A673 (cell line): ENCODE measurements at regions not wholly inside any gene's neighbourhood (a gene's known extent, or its start where the extent isn't known, plus 50 kb on each side); places are given as distances from the start of the nearest gene placed in this dataset.

Experiments used
- CTCF ChIP-seq: fragments of 300-800, 200-600 bp; sonication (generic); conservative IDR thresholded peaks from 2 replicates; pipeline ENCODE4 v1.5.1; 2017; ENCODE audit warnings: low read depth, mild to moderate bottlenecking, antibody characterized with exemption, low read length, moderate library complexity, mixed read lengths
- EZH2 ChIP-seq: fragments of 200-600 bp; sonication (generic); IDR thresholded peaks from 2 replicates; pipeline ENCODE4 v1.6.1; 2017; ENCODE audit warnings: borderline replicate concordance, low read depth, mild to moderate bottlenecking, mixed read lengths, antibody characterized with exemption, low read length; ENCODE audit not compliant: poor library complexity, severe bottlenecking

GRCh38 chr2:220148471-220149248 is 521.2 kb downstream of the SLC4A3 start:
- TF ChIP-seq CTCF (no peak), EZH2 (no peak)
